B cell (primary cell): ENCODE measurements at regions not wholly inside any gene's neighbourhood (a gene's known extent, or its start where the extent isn't known, plus 50 kb on each side); places are given as distances from the start of the nearest gene placed in this dataset.

Experiments
- ATAC-seq: fragments of 200-7000 bp; cut with Tn5 transposase; one replicate; pipeline ENCODE4 v1.10.0; 2021; ENCODE audit warnings: low read depth, mild to moderate bottlenecking, moderate number of reproducible peaks, moderate library complexity
- CTCF ChIA-PET: fragments of 350-600 bp; sonication (Branson Sonifier 250); formaldehyde crosslinking; loops from one replicate; lab custom pipeline; 2021; ENCODE audit warnings: antibody characterized with exemption, inconsistent platforms; lab: Charles Lee
- POLR2A ChIA-PET: fragments of 350-600 bp; sonication (Branson Sonifier 250); formaldehyde crosslinking; loops from one replicate; lab custom pipeline; 2021; ENCODE audit warnings: antibody characterized with exemption; lab: Charles Lee
- DNase-seq: peaks from one replicate; pipeline ENCODE4 v3.0.0; 2013
- H2AFZ ChIP-seq: 2 replicates; pipeline ENCODE4 v1.6.1; 2012; ENCODE audit warnings: mild to moderate bottlenecking, low read depth, low read length; ENCODE audit not compliant: insufficient read depth, poor library complexity, severe bottlenecking
- H3K27ac ChIP-seq, 2 donors: 1 replicate in 1 of 2; 2 replicates in 1 of 2; pipeline ENCODE4 v1.5.1; 2012 to 2013; ENCODE audit warnings: low read length in 2 of 2, mild to moderate bottlenecking in 2 of 2, moderate library complexity in 1 of 2
- H3K27me3 ChIP-seq, 4 experiments: fragments of 200-600 bp in 1 of 4; sonication (generic) in 1 of 4; replicated peaks in 1 of 4; 1 replicate in 2 of 4; 2 replicates in 2 of 4; pipeline versions ENCODE4 v1.6.1 to v1.7.0; 2013 to 2016; ENCODE audit warnings: low read length in 3 of 4, mild to moderate bottlenecking in 2 of 4, mixed read lengths in 1 of 4, moderate library complexity in 1 of 4; ENCODE audit not compliant: insufficient read depth in 4 of 4, control insufficient read depth in 3 of 4; ENCODE audit errors: control extremely low read depth in 1 of 4
- H3K36me3 ChIP-seq, 2 experiments: replicated peaks in 1 of 2; 1 replicate in 1 of 2; 2 replicates in 1 of 2; pipeline versions ENCODE4 v1.6.1 to v1.7.1; 2013; ENCODE audit warnings: low read length in 1 of 2; ENCODE audit not compliant: insufficient read depth in 2 of 2, control insufficient read depth in 1 of 2; ENCODE audit errors: control extremely low read depth in 1 of 2, extremely low read depth in 1 of 2
- H3K4me1 ChIP-seq, 2 donors: fragments of 200-600 bp in 1 of 2; sonication (generic) in 1 of 2; 1 replicate in 1 of 2; 2 replicates in 1 of 2; pipeline versions ENCODE4 v1.5.1 to v1.6.1; 2013 to 2017; ENCODE audit warnings: low read length in 2 of 2; ENCODE audit not compliant: control insufficient read depth in 2 of 2, insufficient read depth in 2 of 2
- H3K4me2 ChIP-seq: replicated peaks from 2 replicates; pipeline ENCODE3; 2012; ENCODE audit warnings: mild to moderate bottlenecking, low read depth, low read length; ENCODE audit not compliant: poor library complexity, severe bottlenecking
- H3K4me3 ChIP-seq, 5 experiments: fragments of 200-600 bp in 1 of 5; sonication (generic) in 1 of 5; 1 replicate in 3 of 5; 2 replicates in 2 of 5; pipeline versions ENCODE4 v1.5.1 to v1.7.0; 2011 to 2016; ENCODE audit warnings: low read length in 4 of 5, mild to moderate bottlenecking in 4 of 5, low read depth in 2 of 5, control low read depth in 1 of 5, moderate library complexity in 1 of 5; ENCODE audit not compliant: insufficient read depth in 1 of 5; ENCODE audit errors: control extremely low read depth in 1 of 5, extremely low read depth in 1 of 5
- H3K79me2 ChIP-seq: fragments of 200-600 bp; sonication (generic); one replicate; pipeline ENCODE4 v1.6.0; 2016; ENCODE audit warnings: low read length; ENCODE audit not compliant: control insufficient read depth, insufficient read depth
- H3K9ac ChIP-seq: fragments of 200-600 bp; sonication (generic); 2 replicates; pipeline ENCODE4 v1.6.1; 2017; ENCODE audit warnings: mild to moderate bottlenecking, low read length, moderate library complexity
- H3K9me3 ChIP-seq, 3 donors: one replicate each; pipeline versions ENCODE4 v1.6.1 to v1.7.1; 2013; ENCODE audit warnings: low read length in 2 of 3; ENCODE audit not compliant: control insufficient read depth in 2 of 3, insufficient read depth in 1 of 3; ENCODE audit errors: control extremely low read depth in 1 of 3
- H4K20me1 ChIP-seq: 2 replicates; pipeline ENCODE4 v1.6.0; 2012; ENCODE audit warnings: mild to moderate bottlenecking, low read length; ENCODE audit not compliant: insufficient read depth, control insufficient read depth, poor library complexity, severe bottlenecking
- H3K27ac Mint-ChIP-seq: one replicate; pipeline ENCODE4 v1.8.0; 2021; ENCODE audit warnings: mixed read lengths
- H3K27me3 Mint-ChIP-seq: one replicate; pipeline ENCODE4 v1.8.0; 2021; ENCODE audit warnings: mixed read lengths
- H3K4me1 Mint-ChIP-seq: one replicate; pipeline ENCODE4 v1.8.0; 2021; ENCODE audit warnings: mixed read lengths
- H3K4me3 Mint-ChIP-seq: one replicate; pipeline ENCODE4 v1.8.0; 2021; ENCODE audit warnings: mixed read lengths
- H3K9me3 Mint-ChIP-seq: one replicate; pipeline ENCODE4 v1.8.0; 2022; ENCODE audit warnings: mixed read lengths; ENCODE audit not compliant: insufficient read depth
- CTCF ChIP-seq: fragments of 200-600 bp; IDR thresholded peaks from one replicate; pipeline ENCODE4 v1.8.0; 2022; ENCODE audit warnings: antibody characterized with exemption, mild to moderate bottlenecking
- EZH2 ChIP-seq: IDR thresholded peaks from 2 replicates; pipeline ENCODE4 v1.6.1; 2012; ENCODE audit warnings: borderline replicate concordance, low read depth, mild to moderate bottlenecking, moderate library complexity, low read length; ENCODE audit not compliant: insufficient read depth, poor library complexity, severe bottlenecking
- WGBS: methylation state at CpG from one replicate; pipeline ENCODE4 v1.1.5; 2013; ENCODE audit warnings: missing lambda C conversion rate; ENCODE audit not compliant: insufficient coverage; 5-methylcytosine and 5-hydroxymethylcytosine counted together
- intact Hi-C: fragments of 100-400 bp; cut with micrococcal nuclease; formaldehyde crosslinking; loops from one replicate; pipeline ENCODE4 v1.10.0; 2022

DNA sequence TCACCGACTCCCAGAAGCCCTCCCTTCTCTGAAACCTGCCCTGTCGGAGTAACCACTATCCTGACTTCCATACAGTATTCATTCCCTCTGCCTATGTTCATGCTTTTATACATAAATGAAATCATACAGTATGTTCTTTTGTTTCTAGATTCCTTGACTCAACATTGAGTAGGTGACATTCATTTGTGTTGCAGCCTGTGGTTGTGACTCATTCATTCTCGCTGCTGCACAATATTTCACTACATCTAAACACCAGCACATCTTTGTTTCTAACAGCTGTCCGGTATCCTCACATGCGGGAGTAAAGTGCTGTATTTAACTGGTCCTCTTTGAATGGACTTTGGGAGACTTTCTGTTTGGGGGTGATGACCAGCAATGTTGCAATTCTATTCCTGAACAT, 135.0 kb upstream of the FOXF1 start:
- Histone ChIP-seq H3K4me3 (no peak overlapping the region), H3K79me2 (no peaks in the 10 kb centered on the region), H3K9me3 (peaks cover 0 to 23% (median 0%) of the 10 kb centered on the region in 3 donors), H3K27ac (no peak overlapping the region), H3K36me3 (no peaks in the 10 kb centered on the region), H2AFZ (no peak overlapping the region), H4K20me1 (no peaks in the 10 kb centered on the region), H3K4me2 (no peak overlapping the region), H3K27me3 (no peaks in the 10 kb centered on the region), H3K9ac (no peak overlapping the region), H3K4me1 (no peaks in the 10 kb centered on the region)
- no peak for TF ChIP-seq CTCF
- TF ChIP-seq EZH2, result no peak
- ChIA-PET POLR2A (no interaction called here), CTCF (no interaction called here)
- Mint-ChIP-seq H3K27me3 (peaks cover 7% of the 10 kb centered on the region), H3K4me3 (no peak overlapping the region), H3K4me1 (no peaks in the 10 kb centered on the region), H3K9me3 (peaks cover 11% of the 10 kb centered on the region), H3K27ac (no peak overlapping the region)
- DNase-seq, result no peak
- WGBS, result 100% methylated on average over 1 of the region's 5 CpGs
- intact Hi-C loops, result no loop called here
- ATAC-seq, result no peak

- no peak overlapping the region for H3K4me3 Mint-ChIP-seq
- no peak overlapping the region for H3K4me3 ChIP-seq
- H3K36me3 ChIP-seq, result no peaks in the 10 kb centered on the region
- no peak overlapping the region for H2AFZ ChIP-seq
- H3K27me3 ChIP-seq, result no peaks in the 10 kb centered on the region
- H3K4me1 ChIP-seq, result no peaks in the 10 kb centered on the region
- TF ChIP-seq CTCF, result no peak
- no peak for TF ChIP-seq EZH2
- DNase-seq (no peak), ATAC-seq (no peak)
- ChIA-PET CTCF (no interaction called here), POLR2A (no interaction called here)
- H3K27me3 Mint-ChIP-seq, result peaks cover 7% of the 10 kb centered on the region
- no peak overlapping the region for H3K9ac ChIP-seq
- 82% methylated on average over 7 of the region's 9 CpGs for WGBS
- H3K9me3 ChIP-seq, result peaks cover 0 to 23% (median 0%) of the 10 kb centered on the region in 3 donors
- no peak overlapping the region for H3K4me2 ChIP-seq
- H3K4me1 Mint-ChIP-seq, result no peaks in the 10 kb centered on the region
- intact Hi-C loops, result no loop called here
- no peaks in the 10 kb centered on the region for H3K79me2 ChIP-seq
- no peak overlapping the region for H3K27ac Mint-ChIP-seq
- H4K20me1 ChIP-seq, result no peaks in the 10 kb centered on the region
- peaks cover 11% of the 10 kb centered on the region for H3K9me3 Mint-ChIP-seq
- H3K27ac ChIP-seq, result no peak overlapping the region
These were observed 134.5 kb upstream of the FOXF1 start for GRCh38 chr16:86375851-86376250.
